ENCODE measurements at regions not wholly inside any gene's neighbourhood (a gene's known extent, or its start where the extent isn't known, plus 50 kb on each side); places are given as distances from the start of the nearest gene placed in this dataset.
A peak's percentile ranks its signal among the peaks of the same experiment; 100 is the strongest.
"Not testable (repeated sequence)": the region's sequence is repeated elsewhere in the genome, so short reads cannot be mapped to it uniquely, and the experiment has no call there.

DNA sequence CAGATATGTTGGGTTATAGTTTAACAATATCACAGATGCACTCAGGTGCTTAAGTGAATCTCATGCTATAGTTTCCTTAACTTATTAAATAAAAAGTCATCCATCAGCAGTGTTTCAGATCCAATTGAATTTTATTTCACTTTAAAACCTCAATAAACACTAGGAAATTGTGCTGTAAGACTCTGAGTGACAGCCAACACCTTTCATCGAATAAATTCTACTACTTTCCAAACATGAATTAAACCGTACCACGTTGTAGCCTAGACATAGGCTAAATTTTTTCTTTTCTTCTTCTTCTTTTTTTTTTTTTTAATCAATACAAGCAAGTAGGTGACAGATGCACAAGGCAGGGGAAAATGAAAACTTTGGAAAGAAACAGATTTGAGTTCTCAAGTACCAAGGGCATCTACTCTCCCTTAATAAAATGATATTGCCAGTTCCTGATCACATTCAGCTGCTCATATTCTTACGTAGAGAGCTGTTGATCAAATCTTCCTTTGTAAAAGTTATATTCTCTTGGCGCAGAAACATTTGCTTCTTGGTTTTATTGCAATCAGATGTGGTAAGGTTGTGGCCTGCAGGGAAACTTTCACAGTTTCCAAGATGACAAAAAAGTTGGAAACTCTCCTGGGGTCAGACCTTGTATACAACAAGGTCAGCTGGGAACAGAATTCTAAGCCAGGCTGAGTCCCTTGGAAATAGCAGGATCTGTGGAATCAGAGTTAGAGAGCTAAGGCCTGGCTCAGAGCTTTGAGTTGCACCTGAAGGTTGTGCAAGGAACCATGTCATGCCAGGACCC is 147.7 kb downstream of the CD47 start:
- no peak for DNase-seq (ENCODE audit: low spot score)

DNA sequence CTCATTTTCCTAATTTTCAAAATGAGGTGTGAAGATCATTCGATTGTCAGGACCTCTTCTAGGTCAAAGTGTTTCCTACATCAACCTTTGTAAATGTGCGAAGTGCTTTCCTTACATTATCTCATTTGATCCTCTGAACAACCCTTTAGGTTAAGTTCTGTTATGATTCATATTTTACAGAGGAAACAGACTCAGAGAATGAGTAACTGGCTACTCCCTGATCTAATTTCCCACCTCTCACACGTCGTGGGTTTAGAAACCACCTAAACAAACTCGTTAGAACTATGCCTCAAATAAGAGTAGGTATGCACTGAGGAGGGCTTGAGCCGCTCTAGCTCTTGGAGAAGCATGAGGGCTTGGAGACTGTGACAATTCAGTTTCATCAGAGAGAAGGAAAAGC is 148.6 kb downstream of the CD47 start:
- no peak for DNase-seq (ENCODE audit: low spot score)

DNA sequence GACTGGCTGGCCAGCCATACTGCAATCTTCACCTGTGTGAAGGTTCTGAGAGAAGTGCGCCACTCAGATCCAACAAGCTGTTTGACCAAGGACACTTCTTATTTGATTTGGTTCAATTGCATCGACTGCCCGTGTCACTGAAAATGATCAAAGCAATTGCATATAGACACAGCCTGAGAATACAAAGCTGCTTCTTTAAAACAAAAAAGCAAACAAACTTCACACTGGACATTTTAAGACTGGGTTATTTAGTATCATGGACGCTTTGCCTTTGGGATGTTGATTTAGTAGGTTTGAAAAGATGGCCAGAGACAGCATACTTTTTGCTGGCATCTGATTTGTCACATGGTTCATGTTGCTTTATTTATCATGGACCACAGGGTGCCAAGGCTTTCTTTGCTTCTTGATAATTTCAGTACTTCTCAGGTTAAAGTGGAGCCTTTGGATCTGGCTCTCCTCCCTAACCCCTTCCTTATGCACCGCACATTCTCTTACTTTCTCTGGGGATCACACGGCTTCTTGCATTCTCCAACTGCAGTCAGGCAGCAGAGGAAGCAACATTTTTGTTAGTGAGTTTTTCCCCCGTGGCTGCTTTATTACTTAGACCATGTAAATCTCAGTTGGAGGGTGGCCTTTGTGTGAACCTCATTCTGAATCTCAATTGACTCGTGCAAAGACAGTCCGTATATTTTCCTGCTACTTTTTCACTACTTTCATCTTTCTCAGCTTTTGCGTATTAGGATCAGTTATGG is 151.0 kb downstream of the CD47 start:
- DNase-seq (ENCODE audit: low spot score): peak; percentile 54

DNA sequence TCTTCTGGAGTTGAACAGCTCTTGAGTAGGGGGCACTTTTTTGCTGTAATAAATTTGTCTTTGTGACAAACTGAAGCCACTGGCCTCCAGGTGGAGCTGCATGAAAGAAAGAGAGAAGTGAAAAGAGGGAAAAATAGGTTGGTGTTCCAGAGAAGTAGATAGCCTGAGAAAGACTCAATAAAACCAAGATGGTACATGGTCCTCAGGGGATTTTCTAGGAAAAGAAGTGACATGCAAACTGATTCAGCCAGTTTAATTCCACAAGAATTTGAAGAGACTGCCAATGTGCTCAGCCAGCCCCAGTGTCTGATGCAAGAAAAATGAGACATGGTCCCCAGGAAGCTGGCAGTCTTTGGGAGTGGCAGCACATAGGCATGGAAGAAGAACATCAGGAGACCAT is 152.7 kb downstream of the CD47 start:
- peak; percentile 39 for DNase-seq (ENCODE audit: low spot score)

DNA sequence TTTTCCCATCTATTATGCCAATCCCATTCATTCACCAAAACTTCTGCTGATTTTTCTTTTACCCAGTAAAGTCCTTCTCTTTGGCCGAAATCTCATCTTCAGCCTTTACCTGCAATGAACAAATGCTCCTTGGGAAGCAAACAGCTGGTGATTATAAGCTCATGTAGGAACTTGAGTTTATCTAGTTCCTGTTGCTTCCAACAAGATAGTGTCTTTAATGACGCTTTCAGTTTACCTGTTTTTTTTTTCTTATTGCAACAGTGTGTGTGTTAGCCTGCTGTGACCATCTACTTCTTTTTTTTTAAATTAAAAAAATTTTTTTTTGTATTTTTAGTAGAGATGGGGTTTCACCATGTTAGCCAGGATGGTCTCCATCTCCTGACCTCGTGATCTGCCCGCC is 156.0 kb downstream of the CD47 start:
- no peak for DNase-seq (ENCODE audit: low spot score)

DNA sequence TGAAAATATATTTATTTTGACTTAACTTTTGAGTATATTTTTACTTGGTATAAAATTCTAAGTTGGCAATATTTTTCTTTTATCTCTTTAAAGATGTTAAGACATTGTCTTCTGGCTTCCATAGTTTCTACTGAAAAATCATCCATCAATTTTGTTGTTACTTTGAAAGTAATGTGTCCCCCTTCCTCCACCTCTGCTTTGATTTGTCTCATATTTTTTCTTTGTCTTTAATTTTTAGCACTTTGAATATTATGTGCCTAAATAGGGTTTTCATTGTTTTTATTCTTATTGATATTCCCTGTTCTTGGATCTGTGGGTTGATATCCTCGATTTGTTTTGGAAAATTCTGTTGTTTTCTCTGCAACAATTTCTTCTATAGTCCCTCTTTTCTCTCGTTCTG is 157.4 kb downstream of the CD47 start:
- DNase-seq (ENCODE audit: low spot score): no peak

DNA sequence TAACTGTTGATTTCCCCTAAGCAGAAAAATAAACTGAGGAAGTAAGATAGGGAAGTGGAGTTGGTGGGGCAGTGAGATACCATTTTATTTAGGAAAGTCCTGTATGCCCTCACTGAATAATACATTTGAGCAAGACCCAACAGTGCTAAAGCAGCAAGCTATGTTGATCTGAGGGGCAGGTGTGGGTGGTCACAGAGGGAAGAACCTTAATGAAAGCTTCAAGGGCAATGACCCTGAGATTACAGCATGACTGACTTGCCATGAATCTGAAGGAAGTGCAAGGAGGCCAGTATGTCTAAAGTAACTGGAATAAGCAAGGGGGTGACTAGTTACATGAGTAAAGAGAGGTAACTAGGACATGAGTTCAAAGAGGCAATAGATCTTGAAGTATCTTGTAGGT is 159.5 kb downstream of the CD47 start:
- DNase-seq (ENCODE audit: low spot score): no peak

DNA sequence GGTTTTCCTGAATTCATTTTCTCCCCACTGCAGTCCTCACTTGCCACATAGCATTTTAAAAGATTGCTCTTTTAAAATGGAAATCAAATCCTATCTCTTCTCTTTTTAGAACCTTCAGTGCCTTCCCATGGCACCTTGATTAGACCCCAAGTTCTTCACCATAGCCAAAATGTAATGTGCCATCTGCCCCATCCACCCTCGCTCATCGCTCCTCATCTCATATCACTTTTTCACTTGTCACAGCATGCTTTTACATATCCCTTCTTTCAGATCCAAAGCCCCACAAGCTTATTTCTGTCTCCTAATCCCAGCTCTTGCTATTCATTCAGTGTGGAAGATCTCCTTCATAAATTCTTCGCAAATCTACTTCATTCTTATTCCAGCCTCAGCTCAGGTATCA is 161.7 kb downstream of the CD47 start:
- DNase-seq (ENCODE audit: low spot score): no peak

DNA sequence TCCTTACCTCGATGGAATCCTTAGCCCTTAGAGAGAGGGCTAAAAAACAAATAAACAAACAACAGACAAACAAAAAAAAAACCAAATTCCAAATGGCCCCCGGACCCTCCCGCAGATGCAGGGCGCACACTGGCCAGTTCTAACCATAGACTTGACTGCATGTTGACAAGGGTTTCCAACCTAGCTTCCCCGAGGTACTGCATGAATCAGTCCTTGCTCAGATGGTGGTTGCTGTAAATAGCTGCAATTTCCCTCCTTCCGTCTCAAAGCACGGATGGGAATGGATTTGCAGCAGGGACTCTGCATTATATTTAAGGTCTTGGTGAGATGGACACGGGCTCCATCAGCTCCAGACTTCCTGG is 162.8 kb downstream of the CD47 start:
- peak; percentile 44 for DNase-seq (ENCODE audit: low spot score)

GRCh38 chr3:107927361-107928083 is 163.3 kb downstream of the CD47 start:
- peak; percentile 68 for DNase-seq (ENCODE audit: low spot score)

GRCh38 chr3:107925851-107926250 is 165.0 kb downstream of the CD47 start:
- DNase-seq (ENCODE audit: low spot score): no peak

DNA sequence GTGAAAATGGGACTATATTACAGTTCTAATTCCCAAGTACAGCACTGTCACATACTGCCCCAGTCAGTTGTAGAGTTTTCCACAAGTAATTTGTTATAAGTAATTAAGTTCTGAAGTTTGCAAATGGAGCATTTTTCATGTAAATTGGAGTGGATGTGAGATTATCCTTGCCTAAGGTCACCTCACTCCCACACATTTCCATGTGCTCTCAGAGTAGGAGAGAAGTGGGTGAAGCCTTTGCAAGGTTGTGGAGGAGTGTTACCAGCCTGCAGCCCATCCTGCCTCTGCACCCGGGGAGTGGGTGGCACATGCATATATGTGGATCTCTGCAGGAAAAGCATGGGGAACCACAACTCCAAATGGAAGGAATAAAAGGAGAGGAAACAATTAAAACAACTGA is 169.8 kb downstream of the CD47 start:
- no peak for DNase-seq (ENCODE audit: low spot score)

GRCh38 chr3:107920538-107920937 is 170.3 kb downstream of the CD47 start:
- no peak for DNase-seq (ENCODE audit: low spot score)

DNA sequence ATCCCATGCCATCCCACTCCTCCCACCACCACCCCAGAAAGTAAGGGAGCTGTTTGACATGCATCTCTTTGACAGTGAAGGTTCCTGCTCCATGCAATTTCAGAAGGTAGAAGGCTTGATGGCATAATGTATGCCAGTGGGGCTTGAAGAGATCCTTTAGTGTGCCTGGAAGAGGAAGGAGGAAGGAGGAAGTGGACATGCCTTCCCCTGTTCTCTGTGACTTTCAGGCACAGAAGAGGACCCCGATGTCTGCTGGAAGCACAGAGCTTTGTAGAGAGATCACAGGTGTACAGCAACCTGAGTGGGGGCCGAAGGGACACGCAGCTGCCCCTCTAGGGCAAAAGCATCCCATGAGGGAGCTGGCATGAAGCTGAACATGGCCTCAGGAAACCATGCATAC is 171.6 kb downstream of the CD47 start:
- DNase-seq (ENCODE audit: low spot score): no peak

- no peak for DNase-seq (ENCODE audit: low spot score)
Measured at GRCh38 chr3:107916171-107916570, 174.7 kb downstream of the CD47 start.

DNA sequence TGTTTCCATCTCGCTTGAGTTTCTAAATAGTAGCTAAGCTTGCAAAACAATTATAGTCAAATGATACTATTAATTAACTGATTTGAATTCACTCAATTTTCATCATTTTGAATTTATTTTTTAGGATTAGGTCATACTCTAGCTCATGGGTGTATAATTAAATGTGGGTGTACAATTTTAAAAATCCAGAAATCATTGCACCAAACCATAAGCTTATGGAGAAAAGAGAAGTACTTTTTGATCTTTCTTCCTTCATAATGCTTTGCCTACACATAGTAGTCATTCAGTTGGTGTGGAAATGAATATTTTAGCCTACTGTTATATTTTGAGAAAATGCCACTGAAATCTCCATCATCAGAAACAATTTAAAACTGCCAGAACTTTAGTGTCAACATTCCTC is 175.1 kb downstream of the CD47 start:
- no peak for DNase-seq (ENCODE audit: low spot score)

- no peak for DNase-seq (ENCODE audit: low spot score)
Measured at GRCh38 chr3:107913701-107914100, 177.1 kb downstream of the CD47 start.

GRCh38 chr3:107911337-107912000 is 179.4 kb downstream of the CD47 start:
- DNase-seq (ENCODE audit: low spot score): no peak

DNA sequence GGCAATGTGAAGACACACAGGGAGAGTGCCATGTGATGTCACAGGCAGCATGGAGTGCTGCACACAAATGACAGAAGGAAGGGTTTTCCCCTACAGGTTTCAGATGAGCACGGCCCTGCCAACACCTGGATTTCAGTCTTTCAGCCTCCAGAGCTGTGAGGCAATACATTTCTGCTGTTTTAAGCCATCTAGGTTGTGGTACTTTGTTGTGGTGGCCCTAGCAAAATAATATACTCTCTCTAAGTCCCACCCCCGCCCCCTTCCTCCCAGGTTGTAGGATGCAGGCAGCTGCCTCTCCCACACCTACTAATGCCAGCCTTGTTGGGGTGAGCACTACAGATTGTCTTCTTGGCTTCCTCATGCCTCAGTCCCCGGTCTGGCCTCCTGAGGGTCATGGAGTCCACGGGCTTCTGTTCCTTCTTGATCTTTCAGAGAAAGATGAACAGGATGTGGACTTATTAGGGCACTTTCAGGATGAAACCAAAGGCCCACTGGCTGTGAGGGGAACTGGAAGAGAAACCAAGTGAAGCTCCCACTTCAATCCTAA is 180.0 kb downstream of the CD47 start:
- DNase-seq (ENCODE audit: low spot score): no peak

GRCh38 chr3:107909583-107909982 is 181.2 kb downstream of the CD47 start:
- not testable (repeated sequence) for DNase-seq (ENCODE audit: low spot score)

GRCh38 chr3:107907996-107908395 is 182.8 kb downstream of the CD47 start:
- DNase-seq (ENCODE audit: low spot score): no peak
